Fibroblast of lung (primary cell): ENCODE measurements at regions not wholly inside any gene's neighbourhood (a gene's known extent, or its start where the extent isn't known, plus 50 kb on each side); places are given as distances from the start of the nearest gene placed in this dataset.

Experiments used
- DNase-seq, 2 donors: peaks; one replicate each; pipeline versions ENCODE4 v3.0.0 to v3.0.0-alpha.2; 2010; ENCODE audit warnings: low read depth in 2 of 2
- H2AFZ ChIP-seq: 2 replicates; pipeline ENCODE4 v1.5.1; 2012; ENCODE audit warnings: low read length, control low read depth, inconsistent platforms
- H3K27ac ChIP-seq: 2 replicates; pipeline ENCODE4 v1.5.1; 2011; ENCODE audit warnings: low read length, control low read depth; ENCODE audit not compliant: insufficient read depth
- H3K27me3 ChIP-seq: 2 replicates; pipeline ENCODE4 v1.5.1; 2011; ENCODE audit warnings: mild to moderate bottlenecking, low read length; ENCODE audit not compliant: control insufficient read depth, insufficient read depth
- H3K36me3 ChIP-seq: 2 replicates; pipeline ENCODE4 v1.5.1; 2011; ENCODE audit warnings: low read length; ENCODE audit not compliant: control insufficient read depth, insufficient read depth
- H3K4me1 ChIP-seq: 2 replicates; pipeline ENCODE4 v1.5.1; 2011; ENCODE audit warnings: low read length; ENCODE audit not compliant: control insufficient read depth, insufficient read depth; ENCODE audit errors: extremely low read depth
- H3K4me2 ChIP-seq: 2 replicates; pipeline ENCODE4 v1.5.1; 2011; ENCODE audit warnings: low read length, control low read depth; ENCODE audit not compliant: insufficient read depth; ENCODE audit errors: extremely low read depth
- H3K4me3 ChIP-seq, 4 experiments: fragments of 200-600 bp in 1 of 4; sonication (generic) in 1 of 4; replicated peaks in 1 of 4; 2 replicates each; pipeline ENCODE4 v1.5.1; 2011 to 2016; ENCODE audit warnings: low read length in 4 of 4, low read depth in 3 of 4, mild to moderate bottlenecking in 3 of 4, control low read depth in 2 of 4, inconsistent platforms in 1 of 4, mixed read lengths in 1 of 4; ENCODE audit not compliant: insufficient read depth in 1 of 4; ENCODE audit errors: control extremely low read depth in 1 of 4
- H3K79me2 ChIP-seq: 2 replicates; pipeline ENCODE4 v1.5.1; 2012; ENCODE audit warnings: mild to moderate bottlenecking, low read length, inconsistent platforms; ENCODE audit not compliant: control insufficient read depth, insufficient read depth
- H3K9ac ChIP-seq: 2 replicates; pipeline ENCODE4 v1.5.1; 2011; ENCODE audit warnings: mild to moderate bottlenecking, low read length, control low read depth; ENCODE audit not compliant: insufficient read depth
- H3K9me3 ChIP-seq: 2 replicates; pipeline ENCODE4 v1.5.1; 2012; ENCODE audit warnings: low read depth, low read length; ENCODE audit not compliant: control insufficient read depth, insufficient read depth
- H4K20me1 ChIP-seq: 2 replicates; pipeline ENCODE4 v1.5.1; 2011; ENCODE audit warnings: low read length; ENCODE audit not compliant: control insufficient read depth, insufficient read depth; ENCODE audit errors: extremely low read depth
- EZH2 ChIP-seq: IDR thresholded peaks from 2 replicates; pipeline ENCODE4 v1.5.1; 2012; ENCODE audit warnings: low read length, control low read depth, mild to moderate bottlenecking; ENCODE audit errors: missing control alignments
- TF ChIP-seq, protein P1 (sequence below), 2 donors: IDR thresholded peaks in 1 of 2; conservative IDR thresholded peaks in 1 of 2; 1 replicate in 1 of 2; 2 replicates in 1 of 2; pipeline ENCODE4 v1.5.1; 2011 to 2012; ENCODE audit warnings: low read length in 2 of 2, control low read depth in 1 of 2, inconsistent platforms in 1 of 2, low read depth in 1 of 2, mild to moderate bottlenecking in 1 of 2

DNA sequence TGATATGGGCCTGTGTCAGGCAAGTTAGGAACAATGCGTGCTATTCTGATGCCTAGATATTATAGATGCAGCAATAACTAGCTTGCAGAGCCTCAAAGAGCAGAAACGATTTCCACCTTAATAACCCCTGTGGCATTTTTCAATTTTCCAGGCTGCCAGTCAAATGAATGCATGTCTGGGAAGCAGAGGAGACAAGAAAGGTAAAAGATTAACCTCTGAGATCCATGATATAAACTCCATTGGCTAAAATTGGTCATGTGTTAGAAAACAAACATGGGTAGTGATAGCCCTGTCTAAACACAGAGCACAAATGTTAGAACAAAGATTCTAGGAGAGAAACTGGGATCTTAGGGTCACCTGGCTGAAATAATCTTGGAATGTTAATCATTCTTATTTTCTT, 811.1 kb downstream of the DIAPH3 start:
- Histone ChIP-seq H3K27ac (no peak overlapping the region), H3K4me2 (no peak overlapping the region), H2AFZ (no peak overlapping the region), H3K9me3 (no peaks in the 10 kb centered on the region), H3K9ac (no peak overlapping the region), H3K79me2 (no peaks in the 10 kb centered on the region), H3K27me3 (no peaks in the 10 kb centered on the region), H4K20me1 (no peaks in the 10 kb centered on the region), H3K36me3 (no peaks in the 10 kb centered on the region), H3K4me1 (no peaks in the 10 kb centered on the region), H3K4me3 (no peak overlapping the region)
- no peak for DNase-seq
- TF ChIP-seq EZH2 = no peak
- TF ChIP-seq, protein P1, sequence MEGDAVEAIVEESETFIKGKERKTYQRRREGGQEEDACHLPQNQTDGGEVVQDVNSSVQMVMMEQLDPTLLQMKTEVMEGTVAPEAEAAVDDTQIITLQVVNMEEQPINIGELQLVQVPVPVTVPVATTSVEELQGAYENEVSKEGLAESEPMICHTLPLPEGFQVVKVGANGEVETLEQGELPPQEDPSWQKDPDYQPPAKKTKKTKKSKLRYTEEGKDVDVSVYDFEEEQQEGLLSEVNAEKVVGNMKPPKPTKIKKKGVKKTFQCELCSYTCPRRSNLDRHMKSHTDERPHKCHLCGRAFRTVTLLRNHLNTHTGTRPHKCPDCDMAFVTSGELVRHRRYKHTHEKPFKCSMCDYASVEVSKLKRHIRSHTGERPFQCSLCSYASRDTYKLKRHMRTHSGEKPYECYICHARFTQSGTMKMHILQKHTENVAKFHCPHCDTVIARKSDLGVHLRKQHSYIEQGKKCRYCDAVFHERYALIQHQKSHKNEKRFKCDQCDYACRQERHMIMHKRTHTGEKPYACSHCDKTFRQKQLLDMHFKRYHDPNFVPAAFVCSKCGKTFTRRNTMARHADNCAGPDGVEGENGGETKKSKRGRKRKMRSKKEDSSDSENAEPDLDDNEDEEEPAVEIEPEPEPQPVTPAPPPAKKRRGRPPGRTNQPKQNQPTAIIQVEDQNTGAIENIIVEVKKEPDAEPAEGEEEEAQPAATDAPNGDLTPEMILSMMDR (conservative IDR thresholded peaks at IDR 0.05 in 1 of 2, IDR thresholded peaks at IDR 0.05 in 1 of 2; ENCODE audit: low read depth in 1 of 2, low read length in 2 of 2) = no peak

DNA sequence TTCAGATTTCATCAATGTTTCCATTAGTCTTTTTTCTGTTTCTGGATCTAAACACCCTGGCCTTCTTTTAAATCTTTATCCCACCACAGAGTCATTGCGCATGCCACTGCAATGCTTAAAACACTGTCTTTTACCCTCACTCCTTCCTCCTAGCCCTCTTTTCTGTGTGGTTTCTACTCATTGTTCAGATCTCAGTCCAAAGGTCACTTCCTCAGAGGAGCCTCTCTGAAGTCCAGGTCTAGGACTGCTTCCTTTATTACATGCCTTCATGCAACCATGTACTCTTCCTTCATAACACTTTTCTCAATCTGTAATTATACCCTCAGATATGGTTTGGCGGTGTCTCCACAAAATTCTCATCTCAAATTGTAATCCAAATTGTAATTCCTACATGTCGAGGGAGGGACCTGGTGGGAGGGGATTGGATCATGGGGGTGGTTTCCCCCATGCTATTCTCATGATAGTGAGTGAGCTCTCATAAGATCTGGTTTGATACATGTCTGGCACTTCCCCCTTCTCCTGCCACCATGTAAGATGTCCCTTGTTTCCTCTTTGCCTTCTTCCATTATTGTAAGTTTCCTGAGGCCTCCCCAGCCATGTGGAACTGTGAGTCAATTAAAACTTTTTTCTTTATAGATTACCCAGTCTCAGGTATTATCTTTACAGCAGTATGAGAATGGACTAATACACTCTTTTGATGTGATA, 808.9 kb downstream of the DIAPH3 start:
- DNase-seq = no peak
- H4K20me1 ChIP-seq = no peaks in the 10 kb centered on the region
- no peaks in the 10 kb centered on the region for H3K4me1 ChIP-seq
- no peaks in the 10 kb centered on the region for H3K9me3 ChIP-seq
- H3K79me2 ChIP-seq = no peaks in the 10 kb centered on the region
- no peak overlapping the region for H3K4me2 ChIP-seq
- no peaks in the 10 kb centered on the region for H3K36me3 ChIP-seq
- H3K27ac ChIP-seq = no peak overlapping the region
- H3K27me3 ChIP-seq = no peaks in the 10 kb centered on the region
- H3K9ac ChIP-seq = no peak overlapping the region
- H2AFZ ChIP-seq = no peak overlapping the region
- TF ChIP-seq EZH2 = no peak
- TF ChIP-seq, protein P1 (conservative IDR thresholded peaks at IDR 0.05 in 1 of 2, IDR thresholded peaks at IDR 0.05 in 1 of 2; ENCODE audit: low read depth in 1 of 2, low read length in 2 of 2) = no peak
- no peak overlapping the region for H3K4me3 ChIP-seq

DNA sequence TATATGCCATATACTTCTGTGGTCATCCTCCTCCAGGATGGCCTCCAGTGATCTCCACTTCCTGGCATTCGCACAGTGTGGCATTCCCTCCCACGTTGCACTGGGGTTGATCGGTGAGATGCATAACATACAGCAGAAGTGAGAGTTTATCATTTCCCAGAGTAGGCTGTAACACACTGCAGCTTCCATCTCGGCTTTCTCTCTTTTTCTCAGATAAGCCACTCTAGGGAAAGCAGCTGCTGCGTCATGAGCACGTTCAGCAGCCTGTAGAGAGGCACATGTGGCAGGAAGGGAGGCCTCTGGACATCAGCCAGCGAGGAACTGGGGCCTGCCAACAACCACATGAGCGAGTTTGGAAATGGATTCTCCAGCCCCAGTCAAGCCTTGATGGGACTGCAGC, 807.1 kb downstream of the DIAPH3 start:
- H3K27ac ChIP-seq = no peak overlapping the region
- DNase-seq = peak; percentile 55 to 74
- H3K4me3 ChIP-seq = no peak overlapping the region
- peak overlapping the region; percentile 54 for H2AFZ ChIP-seq
- H3K79me2 ChIP-seq = no peaks in the 10 kb centered on the region
- TF ChIP-seq, protein P1 (conservative IDR thresholded peaks at IDR 0.05 in 1 of 2, IDR thresholded peaks at IDR 0.05 in 1 of 2; ENCODE audit: low read depth in 1 of 2, low read length in 2 of 2) = no peak
- TF ChIP-seq EZH2 = no peak
- H3K36me3 ChIP-seq = no peaks in the 10 kb centered on the region
- no peaks in the 10 kb centered on the region for H3K4me1 ChIP-seq
- H4K20me1 ChIP-seq = no peaks in the 10 kb centered on the region
- no peak overlapping the region for H3K4me2 ChIP-seq
- H3K9me3 ChIP-seq = no peaks in the 10 kb centered on the region
- no peaks in the 10 kb centered on the region for H3K27me3 ChIP-seq
- no peak overlapping the region for H3K9ac ChIP-seq
